ENCODE measurements at regions not wholly inside any gene's neighbourhood (a gene's known extent, or its start where the extent isn't known, plus 50 kb on each side); places are given as distances from the start of the nearest gene placed in this dataset.

GRCh38 chr3:111336511-111336910 is 205.5 kb upstream of the CD96 start:
- Mint-ChIP-seq H3K27ac (peak overlapping the region in 1 of 2 donors; percentile 11), H3K36me3 (ENCODE audit: insufficient read depth) (no peaks in the 10 kb centered on the region), H3K27me3 (no peaks in the 10 kb centered on the region), H3K9me3 (no peaks in the 10 kb centered on the region), H3K4me1 (ENCODE audit: low read depth in 2 of 2) (no peaks in the 10 kb centered on the region), H3K4me3 (no peak overlapping the region)
- ATAC-seq (replicated peaks): no peak
- no peak for DNase-seq

GRCh38 chr3:111338059-111338698 is 203.8 kb upstream of the CD96 start:
- H3K4me3 Mint-ChIP-seq: no peak overlapping the region
- ATAC-seq (replicated peaks) (peak; percentile 36), DNase-seq (peak; percentile 14 to 29 (median 25))
- no peak overlapping the region for H3K27ac Mint-ChIP-seq
- no peaks in the 10 kb centered on the region for H3K36me3 Mint-ChIP-seq (ENCODE audit: insufficient read depth)
- no peaks in the 10 kb centered on the region for H3K9me3 Mint-ChIP-seq
- H3K27me3 Mint-ChIP-seq: no peaks in the 10 kb centered on the region
- no peaks in the 10 kb centered on the region for H3K4me1 Mint-ChIP-seq (ENCODE audit: low read depth in 2 of 2)

GRCh38 chr3:111339017-111339416 is 203.0 kb upstream of the CD96 start:
- no peak for DNase-seq
- no peak for ATAC-seq (replicated peaks)
- Mint-ChIP-seq H3K27ac (no peak overlapping the region), H3K4me3 (no peak overlapping the region), H3K36me3 (ENCODE audit: insufficient read depth) (no peaks in the 10 kb centered on the region), H3K9me3 (no peaks in the 10 kb centered on the region), H3K27me3 (no peaks in the 10 kb centered on the region), H3K4me1 (ENCODE audit: low read depth in 2 of 2) (no peaks in the 10 kb centered on the region)

GRCh38 chr3:111351334-111351733 is 190.7 kb upstream of the CD96 start:
- no peaks in the 10 kb centered on the region for H3K4me1 Mint-ChIP-seq (ENCODE audit: low read depth in 2 of 2)
- H3K36me3 Mint-ChIP-seq (ENCODE audit: insufficient read depth): no peaks in the 10 kb centered on the region
- peaks cover 0 to 7% of the 10 kb centered on the region in 2 donors for H3K27me3 Mint-ChIP-seq
- no peak overlapping the region for H3K27ac Mint-ChIP-seq
- no peak overlapping the region for H3K4me3 Mint-ChIP-seq
- H3K9me3 Mint-ChIP-seq: no peaks in the 10 kb centered on the region
- DNase-seq (no peak), ATAC-seq (replicated peaks) (no peak)

- Mint-ChIP-seq H3K36me3 (ENCODE audit: insufficient read depth) (no peaks in the 10 kb centered on the region), H3K4me1 (ENCODE audit: low read depth in 2 of 2) (no peaks in the 10 kb centered on the region), H3K27me3 (no peaks in the 10 kb centered on the region), H3K9me3 (no peaks in the 10 kb centered on the region), H3K4me3 (no peak overlapping the region), H3K27ac (no peak overlapping the region)
- no peak for DNase-seq
- no peak for ATAC-seq (replicated peaks)
These were observed 189.4 kb upstream of the CD96 start for GRCh38 chr3:111352585-111352984.

GRCh38 chr3:111359261-111360030 is 182.6 kb upstream of the CD96 start:
- ATAC-seq (replicated peaks) (no peak), DNase-seq (no peak)
- Mint-ChIP-seq H3K9me3 (no peaks in the 10 kb centered on the region), H3K4me3 (no peak overlapping the region), H3K36me3 (ENCODE audit: insufficient read depth) (no peaks in the 10 kb centered on the region), H3K27ac (no peak overlapping the region), H3K4me1 (ENCODE audit: low read depth in 2 of 2) (no peaks in the 10 kb centered on the region), H3K27me3 (no peaks in the 10 kb centered on the region)

GRCh38 chr3:111362381-111363009 is 179.5 kb upstream of the CD96 start:
- ATAC-seq (replicated peaks) (no peak), DNase-seq (no peak)
- Mint-ChIP-seq H3K36me3 (ENCODE audit: insufficient read depth) (no peaks in the 10 kb centered on the region), H3K27me3 (no peaks in the 10 kb centered on the region), H3K27ac (no peak overlapping the region), H3K9me3 (no peaks in the 10 kb centered on the region), H3K4me1 (ENCODE audit: low read depth in 2 of 2) (no peaks in the 10 kb centered on the region), H3K4me3 (no peak overlapping the region)

- Mint-ChIP-seq H3K4me3 (no peak overlapping the region), H3K9me3 (peaks cover 0 to 2% of the 10 kb centered on the region in 2 donors), H3K36me3 (ENCODE audit: insufficient read depth) (no peaks in the 10 kb centered on the region), H3K4me1 (ENCODE audit: low read depth in 2 of 2) (no peaks in the 10 kb centered on the region), H3K27me3 (no peaks in the 10 kb centered on the region), H3K27ac (no peak overlapping the region)
- DNase-seq: no peak
- ATAC-seq (replicated peaks): no peak
These were observed 175.5 kb upstream of the CD96 start for GRCh38 chr3:111366515-111366914.

GRCh38 chr3:111368056-111368455 is 173.9 kb upstream of the CD96 start:
- peaks cover 0 to 7% of the 10 kb centered on the region in 2 donors for H3K27me3 Mint-ChIP-seq
- H3K4me3 Mint-ChIP-seq: no peak overlapping the region
- H3K36me3 Mint-ChIP-seq (ENCODE audit: insufficient read depth): no peaks in the 10 kb centered on the region
- ATAC-seq (replicated peaks) (no peak), DNase-seq (no peak)
- no peaks in the 10 kb centered on the region for H3K4me1 Mint-ChIP-seq (ENCODE audit: low read depth in 2 of 2)
- peaks cover 0 to 2% of the 10 kb centered on the region in 2 donors for H3K9me3 Mint-ChIP-seq
- no peak overlapping the region for H3K27ac Mint-ChIP-seq

GRCh38 chr3:111369958-111370357 is 172.0 kb upstream of the CD96 start:
- ATAC-seq (replicated peaks) (no peak), DNase-seq (no peak)
- H3K27me3 Mint-ChIP-seq: peaks cover 0 to 21% of the 10 kb centered on the region in 2 donors
- H3K9me3 Mint-ChIP-seq: peaks cover 2 to 11% of the 10 kb centered on the region in 2 donors
- no peaks in the 10 kb centered on the region for H3K36me3 Mint-ChIP-seq (ENCODE audit: insufficient read depth)
- no peak overlapping the region for H3K4me3 Mint-ChIP-seq
- H3K27ac Mint-ChIP-seq: no peak overlapping the region
- H3K4me1 Mint-ChIP-seq (ENCODE audit: low read depth in 2 of 2): no peaks in the 10 kb centered on the region

- ATAC-seq (replicated peaks): no peak
- no peaks in the 10 kb centered on the region for H3K36me3 Mint-ChIP-seq (ENCODE audit: insufficient read depth)
- DNase-seq: no peak
- no peak overlapping the region for H3K27ac Mint-ChIP-seq
- no peak overlapping the region for H3K4me3 Mint-ChIP-seq
- H3K9me3 Mint-ChIP-seq: peaks cover 4 to 11% of the 10 kb centered on the region in 2 donors
- peaks cover 0 to 21% of the 10 kb centered on the region in 2 donors for H3K27me3 Mint-ChIP-seq
- H3K4me1 Mint-ChIP-seq (ENCODE audit: low read depth in 2 of 2): no peaks in the 10 kb centered on the region
These were observed 168.8 kb upstream of the CD96 start for GRCh38 chr3:111373239-111373638.

- H3K9me3 Mint-ChIP-seq: peaks cover 4 to 11% of the 10 kb centered on the region in 2 donors
- DNase-seq (no peak), ATAC-seq (replicated peaks) (no peak)
- H3K4me3 Mint-ChIP-seq: no peak overlapping the region
- no peaks in the 10 kb centered on the region for H3K4me1 Mint-ChIP-seq (ENCODE audit: low read depth in 2 of 2)
- no peak overlapping the region for H3K27ac Mint-ChIP-seq
- H3K27me3 Mint-ChIP-seq: peaks cover 0 to 21% of the 10 kb centered on the region in 2 donors
- H3K36me3 Mint-ChIP-seq (ENCODE audit: insufficient read depth): no peaks in the 10 kb centered on the region
These were observed 168.1 kb upstream of the CD96 start for GRCh38 chr3:111373861-111374260.

GRCh38 chr3:111385971-111386495 is 156.0 kb upstream of the CD96 start:
- Mint-ChIP-seq H3K4me3 (no peak overlapping the region), H3K9me3 (no peaks in the 10 kb centered on the region), H3K4me1 (ENCODE audit: low read depth in 2 of 2) (no peaks in the 10 kb centered on the region), H3K27ac (no peak overlapping the region), H3K27me3 (no peaks in the 10 kb centered on the region), H3K36me3 (ENCODE audit: insufficient read depth) (no peaks in the 10 kb centered on the region)
- no peak for ATAC-seq (replicated peaks)
- DNase-seq: no peak

Data from effector memory CD8-positive, alpha-beta T cell (primary cell).